Mucosa of rectum (tissue), 2 donors: ENCODE measurements at regions not wholly inside any gene's neighbourhood (a gene's known extent, or its start where the extent isn't known, plus 50 kb on each side); places are given as distances from the start of the nearest gene placed in this dataset.

Source experiments
- H3K27ac ChIP-seq, 2 donors: one replicate each; pipeline ENCODE4 v1.7.0; 2013; ENCODE audit warnings: inconsistent platforms in 2 of 2, low read depth in 2 of 2, low read length in 2 of 2
- H3K27me3 ChIP-seq, 2 donors: one replicate each; pipeline ENCODE4 v1.7.0; 2013; ENCODE audit warnings: low read length in 2 of 2; ENCODE audit not compliant: control insufficient read depth in 2 of 2, insufficient read depth in 2 of 2
- H3K36me3 ChIP-seq, 2 donors: one replicate each; pipeline ENCODE4 v1.7.0; 2013; ENCODE audit warnings: low read length in 2 of 2; ENCODE audit not compliant: control insufficient read depth in 2 of 2, insufficient read depth in 2 of 2
- H3K4me1 ChIP-seq, 2 donors: one replicate each; pipeline ENCODE4 v1.7.0; 2013; ENCODE audit warnings: low read length in 2 of 2, mild to moderate bottlenecking in 1 of 2; ENCODE audit not compliant: control insufficient read depth in 2 of 2, insufficient read depth in 2 of 2
- H3K4me3 ChIP-seq, 2 donors: one replicate each; pipeline ENCODE4 v1.7.0; 2013; ENCODE audit warnings: low read length in 2 of 2
- H3K9ac ChIP-seq, 2 donors: one replicate each; pipeline ENCODE4 v1.7.0; 2013; ENCODE audit warnings: low read length in 2 of 2, low read depth in 1 of 2, mild to moderate bottlenecking in 1 of 2
- H3K9me3 ChIP-seq, 2 donors: one replicate each; pipeline ENCODE4 v1.7.0; 2013; ENCODE audit warnings: low read length in 2 of 2; ENCODE audit not compliant: control insufficient read depth in 2 of 2
- donor health status: healthy.
- donor health status: Normal muscosa, but diverticular disease.

- H3K9me3 ChIP-seq, result no peaks in the 10 kb centered on the region
- no peak overlapping the region for H3K4me3 ChIP-seq
- no peaks in the 10 kb centered on the region for H3K36me3 ChIP-seq
- H3K9ac ChIP-seq, result no peak overlapping the region
- H3K27me3 ChIP-seq, result no peaks in the 10 kb centered on the region
- no peak overlapping the region for H3K27ac ChIP-seq
- no peaks in the 10 kb centered on the region for H3K4me1 ChIP-seq
Observed at GRCh38 chr3:31392568-31392967, 140.2 kb upstream of the STT3B start.

- Histone ChIP-seq H3K9me3 (no peaks in the 10 kb centered on the region), H3K27ac (no peak overlapping the region), H3K9ac (no peak overlapping the region), H3K36me3 (no peaks in the 10 kb centered on the region), H3K27me3 (no peaks in the 10 kb centered on the region), H3K4me3 (no peak overlapping the region), H3K4me1 (no peaks in the 10 kb centered on the region)
Observed at GRCh38 chr3:31399271-31399670, 133.5 kb upstream of the STT3B start.

- Histone ChIP-seq H3K9me3 (no peaks in the 10 kb centered on the region), H3K4me1 (no peaks in the 10 kb centered on the region), H3K36me3 (no peaks in the 10 kb centered on the region), H3K27ac (no peak overlapping the region), H3K9ac (no peak overlapping the region), H3K27me3 (no peaks in the 10 kb centered on the region), H3K4me3 (no peak overlapping the region)
Observed at GRCh38 chr3:31402117-31402516, 130.6 kb upstream of the STT3B start.

- Histone ChIP-seq H3K9ac (no peak overlapping the region), H3K36me3 (no peaks in the 10 kb centered on the region), H3K27me3 (no peaks in the 10 kb centered on the region), H3K4me3 (no peak overlapping the region), H3K9me3 (no peaks in the 10 kb centered on the region), H3K4me1 (no peaks in the 10 kb centered on the region), H3K27ac (no peak overlapping the region)
Observed at GRCh38 chr3:31403197-31403596, 129.5 kb upstream of the STT3B start.

- no peak overlapping the region for H3K27ac ChIP-seq
- no peaks in the 10 kb centered on the region for H3K27me3 ChIP-seq
- H3K4me1 ChIP-seq, result no peaks in the 10 kb centered on the region
- H3K9ac ChIP-seq, result no peak overlapping the region
- no peaks in the 10 kb centered on the region for H3K36me3 ChIP-seq
- no peaks in the 10 kb centered on the region for H3K9me3 ChIP-seq
- H3K4me3 ChIP-seq, result no peak overlapping the region
Observed at GRCh38 chr3:31404871-31405270, 127.9 kb upstream of the STT3B start.

GRCh38 chr3:31405515-31405914, 127.2 kb upstream of the STT3B start:
- Histone ChIP-seq H3K4me3 (no peak overlapping the region), H3K27me3 (no peaks in the 10 kb centered on the region), H3K9me3 (no peaks in the 10 kb centered on the region), H3K36me3 (no peaks in the 10 kb centered on the region), H3K27ac (no peak overlapping the region), H3K9ac (no peak overlapping the region), H3K4me1 (no peaks in the 10 kb centered on the region)

- H3K9me3 ChIP-seq, result no peaks in the 10 kb centered on the region
- H3K4me3 ChIP-seq, result no peak overlapping the region
- H3K4me1 ChIP-seq, result no peaks in the 10 kb centered on the region
- H3K9ac ChIP-seq, result no peak overlapping the region
- no peak overlapping the region for H3K27ac ChIP-seq
- no peaks in the 10 kb centered on the region for H3K36me3 ChIP-seq
- no peaks in the 10 kb centered on the region for H3K27me3 ChIP-seq
Observed at GRCh38 chr3:31406896-31407295, 125.8 kb upstream of the STT3B start.

- no peak overlapping the region for H3K27ac ChIP-seq
- no peaks in the 10 kb centered on the region for H3K27me3 ChIP-seq
- no peaks in the 10 kb centered on the region for H3K4me1 ChIP-seq
- no peak overlapping the region for H3K4me3 ChIP-seq
- no peak overlapping the region for H3K9ac ChIP-seq
- no peaks in the 10 kb centered on the region for H3K36me3 ChIP-seq
- no peaks in the 10 kb centered on the region for H3K9me3 ChIP-seq
Observed at GRCh38 chr3:31407665-31408064, 125.1 kb upstream of the STT3B start.

GRCh38 chr3:31408720-31409119, 124.0 kb upstream of the STT3B start:
- H3K4me1 ChIP-seq, result no peaks in the 10 kb centered on the region
- no peaks in the 10 kb centered on the region for H3K9me3 ChIP-seq
- no peak overlapping the region for H3K27ac ChIP-seq
- no peaks in the 10 kb centered on the region for H3K27me3 ChIP-seq
- no peak overlapping the region for H3K4me3 ChIP-seq
- H3K9ac ChIP-seq, result no peak overlapping the region
- no peaks in the 10 kb centered on the region for H3K36me3 ChIP-seq

- Histone ChIP-seq H3K9me3 (no peaks in the 10 kb centered on the region), H3K4me3 (no peak overlapping the region)
Observed at GRCh38 chr3:31409389-31409788, 123.3 kb upstream of the STT3B start.

GRCh38 chr3:31409866-31410265, 122.9 kb upstream of the STT3B start:
- no peak overlapping the region for H3K27ac ChIP-seq
- H3K4me1 ChIP-seq, result no peaks in the 10 kb centered on the region
- no peaks in the 10 kb centered on the region for H3K9me3 ChIP-seq
- no peak overlapping the region for H3K9ac ChIP-seq
- H3K36me3 ChIP-seq, result no peaks in the 10 kb centered on the region
- H3K4me3 ChIP-seq, result no peak overlapping the region
- H3K27me3 ChIP-seq, result no peaks in the 10 kb centered on the region

More at GRCh38 chr3:31409389-31409788, 123.3 kb upstream of the STT3B start:
- no peak overlapping the region for H3K27ac ChIP-seq
- no peaks in the 10 kb centered on the region for H3K36me3 ChIP-seq
- H3K27me3 ChIP-seq, result no peaks in the 10 kb centered on the region
- no peak overlapping the region for H3K9ac ChIP-seq
- H3K4me1 ChIP-seq, result no peaks in the 10 kb centered on the region
